T-cell (primary cell): ENCODE measurements at regions not wholly inside any gene's neighbourhood (a gene's known extent, or its start where the extent isn't known, plus 50 kb on each side); places are given as distances from the start of the nearest gene placed in this dataset.

Experiments used
- ATAC-seq, 4 experiments: fragments of 200-7000 bp in 3 of 4; fragments of 150-1000 bp in 1 of 4; cut with Tn5 transposase; replicated peaks in 1 of 4; 1 replicate in 3 of 4; 2 replicates in 1 of 4; pipeline ENCODE4 v1.10.0; 2021; ENCODE audit warnings: moderate library complexity in 3 of 4, mild to moderate bottlenecking in 2 of 4, moderate number of reproducible peaks in 1 of 4
- CTCF ChIA-PET, 2 donors: fragments of 300-600 bp; sonication (Branson Sonifier 250); formaldehyde crosslinking; loops; one replicate each; lab custom pipeline; 2022; ENCODE audit warnings: antibody characterized with exemption in 2 of 2; lab: Charles Lee
- POLR2A ChIA-PET, 2 donors: fragments of 300-600 bp; sonication (Branson Sonifier 250); formaldehyde crosslinking; loops; one replicate each; lab custom pipeline; 2022; ENCODE audit warnings: antibody characterized with exemption in 2 of 2; lab: Charles Lee
- DNase-seq, 35 experiments: peaks; one replicate each; pipeline versions ENCODE4 v3.0.0 to v3.0.0-alpha.2; 2013 to 2023
- H3K27ac ChIP-seq: one replicate; pipeline ENCODE4 v1.5.1; 2013; ENCODE audit warnings: low read length
- H3K27me3 ChIP-seq, 2 experiments: replicated peaks in 1 of 2; 1 replicate in 1 of 2; 2 replicates in 1 of 2; pipeline versions ENCODE4 v1.6.1 to v1.7.0; 2013; ENCODE audit warnings: low read length in 1 of 2, mixed read lengths in 1 of 2; ENCODE audit not compliant: control insufficient read depth in 2 of 2, insufficient read depth in 2 of 2; ENCODE audit errors: extremely low read depth in 1 of 2
- H3K36me3 ChIP-seq, 2 donors: 1 replicate in 1 of 2; 2 replicates in 1 of 2; pipeline versions ENCODE4 v1.6.1 to v1.7.0; 2013; ENCODE audit warnings: low read length in 1 of 2; ENCODE audit not compliant: control insufficient read depth in 2 of 2, insufficient read depth in 1 of 2; ENCODE audit errors: extremely low read depth in 1 of 2
- H3K4me1 ChIP-seq, 2 experiments: 1 replicate in 1 of 2; 2 replicates in 1 of 2; pipeline versions ENCODE4 v1.6.1 to v1.7.0; 2013; ENCODE audit warnings: low read length in 2 of 2, mixed read lengths in 1 of 2; ENCODE audit not compliant: insufficient read depth in 2 of 2, control insufficient read depth in 1 of 2; ENCODE audit errors: extremely low read depth in 1 of 2
- H3K4me3 ChIP-seq, 2 donors: 1 replicate in 1 of 2; 2 replicates in 1 of 2; pipeline versions ENCODE4 v1.5.1 to v1.7.0; 2013; ENCODE audit warnings: mild to moderate bottlenecking in 2 of 2, low read length in 1 of 2, moderate library complexity in 1 of 2; ENCODE audit not compliant: control insufficient read depth in 1 of 2; ENCODE audit errors: extremely low read depth in 1 of 2
- H3K9me3 ChIP-seq: 2 replicates; pipeline ENCODE4 v1.7.0; 2013
- H3K27ac Mint-ChIP-seq, 2 donors: one replicate each; pipeline ENCODE4 v1.8.0; 2020 to 2021; ENCODE audit warnings: mild to moderate bottlenecking in 2 of 2, mixed read lengths in 2 of 2
- H3K27me3 Mint-ChIP-seq, 2 donors: one replicate each; pipeline ENCODE4 v1.8.0; 2021 to 2022; ENCODE audit warnings: mixed read lengths in 2 of 2
- H3K36me3 Mint-ChIP-seq: one replicate; pipeline ENCODE4 v1.8.0; 2021; ENCODE audit warnings: mixed read lengths
- H3K4me1 Mint-ChIP-seq, 3 donors: one replicate each; pipeline ENCODE4 v1.8.0; 2020 to 2022; ENCODE audit warnings: mixed read lengths in 3 of 3, mild to moderate bottlenecking in 1 of 3
- H3K4me3 Mint-ChIP-seq, 3 donors: one replicate each; pipeline ENCODE4 v1.8.0; 2020 to 2022; ENCODE audit warnings: mild to moderate bottlenecking in 3 of 3, mixed read lengths in 3 of 3, moderate library complexity in 3 of 3
- H3K9me3 Mint-ChIP-seq, 3 donors: one replicate each; pipeline ENCODE4 v1.8.0; 2020 to 2022; ENCODE audit warnings: mixed read lengths in 3 of 3
- WGBS: methylation state at CpG from one replicate; pipeline ENCODE4 v1.1.5; 2013; ENCODE audit warnings: missing lambda C conversion rate; ENCODE audit not compliant: insufficient coverage; 5-methylcytosine and 5-hydroxymethylcytosine counted together

- DNase-seq: peak in 33 of 35 experiments; percentile 10 to 77 (median 48)
- ChIA-PET POLR2A (no interaction called here), CTCF (interaction anchor here (0.6 to 4.3 kb wide), 16 partner anchors 10 to 650 kb away, joined by 3 to 32 read pairs (median 4); no protein-coding TSS in a partner anchor)
- Mint-ChIP-seq H3K36me3 (no peaks in the 10 kb centered on the region), H3K4me3 (peak overlapping the region; percentile 68 to 78 (median 77)), H3K9me3 (no peaks in the 10 kb centered on the region), H3K4me1 (peaks cover 4 to 12% (median 5%) of the 10 kb centered on the region in 3 donors), H3K27ac (no peak overlapping the region), H3K27me3 (peaks cover 5 to 18% of the 10 kb centered on the region in 2 donors)
- Histone ChIP-seq H3K27me3 (peaks cover 0 to 13% of the 10 kb centered on the region in 2 experiments), H3K36me3 (no peaks in the 10 kb centered on the region), H3K27ac (no peak overlapping the region), H3K9me3 (no peaks in the 10 kb centered on the region), H3K4me3 (peak overlapping the region; percentile 57 to 66), H3K4me1 (peaks cover 8 to 9% of the 10 kb centered on the region in 2 experiments)
- ATAC-seq: peak; percentile 82 to 88 (median 86)
- 1% methylated on average over 57 of the region's 72 CpGs for WGBS
Measured at GRCh38 chr4:140252742-140253555, 99.0 kb upstream of the MAML3 start.

GRCh38 chr4:140252141-140252741, 98.3 kb upstream of the MAML3 start:
- H3K27ac Mint-ChIP-seq: peak overlapping the region in 1 of 2 donors; percentile 64
- H3K9me3 Mint-ChIP-seq: no peaks in the 10 kb centered on the region
- Histone ChIP-seq H3K4me3 (peak overlapping the region in 1 of 2 donors; percentile 66), H3K27me3 (peaks cover 0 to 13% of the 10 kb centered on the region in 2 experiments), H3K9me3 (no peaks in the 10 kb centered on the region), H3K36me3 (no peaks in the 10 kb centered on the region), H3K4me1 (peaks cover 8 to 9% of the 10 kb centered on the region in 2 experiments), H3K27ac (no peak overlapping the region)
- H3K27me3 Mint-ChIP-seq: peaks cover 5 to 18% of the 10 kb centered on the region in 2 donors
- DNase-seq: peak in 1 of 35 experiments; percentile 8
- H3K36me3 Mint-ChIP-seq: no peaks in the 10 kb centered on the region
- 29% methylated on average over 13 of the region's 19 CpGs for WGBS
- ATAC-seq: no peak
- ChIA-PET CTCF (interaction anchor here (0.7 to 4.3 kb wide), 7 partner anchors 18 to 358 kb away, joined by 3 to 32 read pairs (median 6); no protein-coding TSS in a partner anchor), POLR2A (no interaction called here)
- H3K4me1 Mint-ChIP-seq: peaks cover 4 to 12% (median 5%) of the 10 kb centered on the region in 3 donors
- H3K4me3 Mint-ChIP-seq: peak overlapping the region; percentile 73 to 77 (median 77)

DNA sequence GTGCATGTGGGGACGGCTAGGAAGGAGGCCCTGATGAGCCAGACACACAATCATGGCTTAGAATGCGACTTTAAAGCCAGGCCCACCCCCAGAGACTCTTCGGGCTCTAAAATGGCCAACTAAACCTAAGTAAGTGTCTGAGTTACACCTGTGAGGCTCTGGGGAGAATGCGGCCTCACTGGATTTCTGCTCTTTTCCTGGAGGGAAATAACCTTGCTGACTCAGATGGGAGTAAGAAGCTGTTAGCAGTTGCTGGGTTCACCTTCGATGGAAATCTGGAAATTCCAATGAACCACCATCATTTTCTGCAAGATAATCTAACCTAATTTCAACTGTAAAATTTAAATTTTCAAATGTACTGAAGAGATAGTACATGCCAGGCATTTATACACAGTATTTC, 97.6 kb upstream of the MAML3 start:
- Histone ChIP-seq H3K4me1 (peaks cover 8 to 9% of the 10 kb centered on the region in 2 experiments), H3K9me3 (no peaks in the 10 kb centered on the region), H3K27me3 (peaks cover 0 to 13% of the 10 kb centered on the region in 2 experiments), H3K27ac (no peak overlapping the region), H3K36me3 (no peaks in the 10 kb centered on the region), H3K4me3 (no peak overlapping the region)
- no peak overlapping the region for H3K27ac Mint-ChIP-seq
- H3K4me3 Mint-ChIP-seq: peak overlapping the region; percentile 73 to 77 (median 77)
- POLR2A ChIA-PET: no interaction called here
- H3K27me3 Mint-ChIP-seq: peaks cover 5 to 18% of the 10 kb centered on the region in 2 donors
- CTCF ChIA-PET: interaction anchor here (3.6 to 4.3 kb wide), 2 partner anchors 239 kb away, joined by 19 to 32 read pairs; no protein-coding TSS in a partner anchor
- DNase-seq (no peak), ATAC-seq (no peak)
- peaks cover 4 to 12% (median 5%) of the 10 kb centered on the region in 3 donors for H3K4me1 Mint-ChIP-seq
- H3K9me3 Mint-ChIP-seq: no peaks in the 10 kb centered on the region
- 97% methylated on average over 4 of the region's 5 CpGs for WGBS
- no peaks in the 10 kb centered on the region for H3K36me3 Mint-ChIP-seq

- no peak overlapping the region for H3K4me3 ChIP-seq
- peaks cover 4 to 12% (median 5%) of the 10 kb centered on the region in 3 donors for H3K4me1 Mint-ChIP-seq
- H3K27me3 ChIP-seq: peaks cover 0 to 13% of the 10 kb centered on the region in 2 experiments
- ChIA-PET POLR2A (no interaction called here), CTCF (interaction anchor here in 1 of 2 donors (3.6 kb wide), 1 partner anchor 238 kb away, joined by 32 read pairs; no protein-coding TSS in a partner anchor)
- H3K36me3 Mint-ChIP-seq: no peaks in the 10 kb centered on the region
- H3K27ac Mint-ChIP-seq: no peak overlapping the region
- peak overlapping the region in 2 of 3 donors; percentile 73 to 77 for H3K4me3 Mint-ChIP-seq
- no peak for DNase-seq
- H3K36me3 ChIP-seq: no peaks in the 10 kb centered on the region
- ATAC-seq: no peak
- WGBS: 89% methylated on average over 4 of the region's 4 CpGs
- H3K27me3 Mint-ChIP-seq: peaks cover 5 to 18% of the 10 kb centered on the region in 2 donors
- H3K9me3 Mint-ChIP-seq: no peaks in the 10 kb centered on the region
- H3K27ac ChIP-seq: no peak overlapping the region
- H3K4me1 ChIP-seq: peaks cover 8 to 9% of the 10 kb centered on the region in 2 experiments
- no peaks in the 10 kb centered on the region for H3K9me3 ChIP-seq
Measured at GRCh38 chr4:140250989-140251552, 97.1 kb upstream of the MAML3 start.

DNA sequence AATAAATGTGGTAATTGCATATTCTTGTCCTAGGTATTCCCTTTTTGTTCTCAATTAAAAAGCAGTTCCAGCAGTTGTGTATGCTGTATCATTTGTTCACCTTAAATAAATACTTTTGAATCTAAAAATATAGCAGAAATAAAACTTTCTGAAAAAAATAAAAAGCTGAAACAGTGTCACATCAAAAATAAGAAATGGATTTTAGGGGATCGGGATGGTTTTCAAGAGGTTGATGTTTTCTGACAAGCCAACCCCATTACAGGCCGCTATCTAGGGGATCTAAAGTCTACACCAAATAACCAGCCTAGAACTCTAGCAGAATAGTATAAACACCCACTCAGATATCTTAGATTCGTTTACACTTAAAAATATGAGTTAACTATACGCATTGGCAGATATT, 95.4 kb upstream of the MAML3 start:
- POLR2A ChIA-PET: interaction anchor here in 1 of 2 donors (0.8 kb wide), 1 partner anchor 92 kb away, joined by 3 read pairs; no protein-coding TSS in a partner anchor
- Mint-ChIP-seq H3K4me3 (no peak overlapping the region), H3K27me3 (peaks cover 0 to 14% of the 10 kb centered on the region in 2 donors), H3K9me3 (no peaks in the 10 kb centered on the region), H3K27ac (no peak overlapping the region), H3K4me1 (peaks cover 4 to 12% (median 5%) of the 10 kb centered on the region in 3 donors), H3K36me3 (no peaks in the 10 kb centered on the region)
- Histone ChIP-seq H3K4me1 (peaks cover 8 to 9% of the 10 kb centered on the region in 2 experiments), H3K36me3 (no peaks in the 10 kb centered on the region), H3K4me3 (no peak overlapping the region), H3K27ac (no peak overlapping the region), H3K27me3 (peaks cover 0 to 13% of the 10 kb centered on the region in 2 experiments), H3K9me3 (no peaks in the 10 kb centered on the region)
- DNase-seq: peak in 1 of 35 experiments; percentile 41
- CTCF ChIA-PET: interaction anchor here (1.0 to 1.4 kb wide), 4 partner anchors 9 to 593 kb away, joined by 3 to 6 read pairs (median 4); no protein-coding TSS in a partner anchor
- ATAC-seq: no peak
- 80% methylated on average over 2 of the region's 4 CpGs for WGBS
